RPMI7951 (cell line): ENCODE measurements at regions not wholly inside any gene's neighbourhood (a gene's known extent, or its start where the extent isn't known, plus 50 kb on each side); places are given as distances from the start of the nearest gene placed in this dataset.

Experiments used
- DNase-seq: peaks from one replicate; pipeline ENCODE4 v3.0.0-alpha.2; 2012; ENCODE audit warnings: low read depth

- peak; percentile 54 for DNase-seq
These were observed 198.0 kb upstream of the MAMLD1 start for GRCh38 chrX:150164971-150165600.

GRCh38 chrX:150165776-150166610 is 197.1 kb upstream of the MAMLD1 start:
- no peak for DNase-seq

- DNase-seq: no peak
These were observed 195.4 kb upstream of the MAMLD1 start for GRCh38 chrX:150167482-150168324.

GRCh38 chrX:150182161-150182560 is 181.0 kb upstream of the MAMLD1 start:
- peak; percentile 46 for DNase-seq

- DNase-seq: no peak
These were observed 178.6 kb upstream of the MAMLD1 start for GRCh38 chrX:150184491-150184890.

- no peak for DNase-seq
These were observed 177.4 kb upstream of the MAMLD1 start for GRCh38 chrX:150185766-150186165.

- no peak for DNase-seq
These were observed 170.3 kb upstream of the MAMLD1 start for GRCh38 chrX:150192816-150193215.

GRCh38 chrX:150196285-150196684 is 166.8 kb upstream of the MAMLD1 start:
- DNase-seq: no peak

GRCh38 chrX:150197388-150197787 is 165.7 kb upstream of the MAMLD1 start:
- DNase-seq: no peak

- peak; percentile 87 for DNase-seq
These were observed 164.3 kb upstream of the MAMLD1 start for GRCh38 chrX:150198776-150199175.

- DNase-seq: peak; percentile 72
These were observed 163.9 kb upstream of the MAMLD1 start for GRCh38 chrX:150199181-150199580.

- DNase-seq: peak; percentile 52
These were observed 163.3 kb upstream of the MAMLD1 start for GRCh38 chrX:150199803-150200202.

GRCh38 chrX:150200361-150200760 is 162.8 kb upstream of the MAMLD1 start:
- DNase-seq: no peak

GRCh38 chrX:150200820-150201287 is 162.3 kb upstream of the MAMLD1 start:
- peak; percentile 100 for DNase-seq

GRCh38 chrX:150201391-150201790 is 161.7 kb upstream of the MAMLD1 start:
- no peak for DNase-seq

- peak; percentile 74 for DNase-seq
These were observed 161.3 kb upstream of the MAMLD1 start for GRCh38 chrX:150201841-150202240.

GRCh38 chrX:150202641-150203247 is 160.4 kb upstream of the MAMLD1 start:
- DNase-seq: peak; percentile 85

- no peak for DNase-seq
These were observed 159.9 kb upstream of the MAMLD1 start for GRCh38 chrX:150203248-150203645.

- peak; percentile 17 for DNase-seq
These were observed 158.1 kb upstream of the MAMLD1 start for GRCh38 chrX:150205011-150205410.

GRCh38 chrX:150207733-150208132 is 155.4 kb upstream of the MAMLD1 start:
- no peak for DNase-seq

- DNase-seq: peak; percentile 33
These were observed 151.1 kb upstream of the MAMLD1 start for GRCh38 chrX:150211988-150212387.
